ENCODE measurements at regions not wholly inside any gene's neighbourhood (a gene's known extent, or its start where the extent isn't known, plus 50 kb on each side); places are given as distances from the start of the nearest gene placed in this dataset.
"Not testable (repeated sequence)": the region's sequence is repeated elsewhere in the genome, so short reads cannot be mapped to it uniquely, and the experiment has no call there.

DNA sequence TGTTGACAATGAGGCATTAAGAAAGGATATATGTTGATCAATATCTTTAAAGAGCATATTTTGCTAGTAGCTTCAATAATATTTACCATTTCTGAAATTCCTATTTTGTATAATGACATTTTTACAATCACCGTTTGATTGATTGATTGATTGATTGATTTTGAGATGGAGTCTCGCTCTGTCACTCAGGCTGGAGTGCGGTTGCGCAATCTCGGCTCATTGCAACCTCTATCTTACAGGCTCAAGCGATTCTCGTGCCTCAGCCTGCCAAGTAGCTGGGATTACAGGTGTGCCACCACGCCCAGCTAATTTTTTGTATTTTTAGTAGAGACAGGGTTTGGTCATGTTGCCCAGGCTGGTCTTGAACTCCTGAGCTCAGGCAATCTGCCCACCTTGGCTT lies 150.9 kb upstream of the TEX13D start:
- in situ Hi-C loops (cut with MboI; ENCODE audit: low sequenced_read_pairs, unreplicated experiment); DNase-seq (ENCODE audit: low spot score): not testable (repeated sequence)

DNA sequence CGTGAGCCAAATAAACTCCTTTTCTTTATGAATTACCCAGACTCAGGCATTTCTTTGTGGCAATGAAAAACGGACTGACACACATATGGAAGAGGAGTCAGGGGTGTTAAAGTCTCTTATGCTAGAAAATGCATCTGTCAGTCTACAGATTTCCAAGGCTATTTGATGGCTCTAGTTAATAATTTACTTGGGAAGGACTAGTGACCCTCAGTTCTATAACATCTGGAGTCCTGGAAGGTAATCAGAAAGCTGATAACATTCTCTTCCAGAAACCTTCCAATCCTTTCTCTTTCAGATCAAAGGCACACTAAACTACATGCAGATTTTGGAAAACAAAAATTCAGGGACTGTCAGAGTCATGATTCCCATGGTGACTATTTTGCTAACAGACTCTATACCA lies 142.0 kb upstream of the TEX13D start:
- in situ Hi-C loops (cut with MboI; ENCODE audit: low sequenced_read_pairs, unreplicated experiment): no loop called here
- no peak for TF ChIP-seq CTCF (IDR thresholded peaks at IDR 0.05; ENCODE audit: borderline replicate concordance, control extremely low read depth, extremely low read depth, insufficient read depth, missing control alignments)
- no peak for DNase-seq (ENCODE audit: low spot score)

DNA sequence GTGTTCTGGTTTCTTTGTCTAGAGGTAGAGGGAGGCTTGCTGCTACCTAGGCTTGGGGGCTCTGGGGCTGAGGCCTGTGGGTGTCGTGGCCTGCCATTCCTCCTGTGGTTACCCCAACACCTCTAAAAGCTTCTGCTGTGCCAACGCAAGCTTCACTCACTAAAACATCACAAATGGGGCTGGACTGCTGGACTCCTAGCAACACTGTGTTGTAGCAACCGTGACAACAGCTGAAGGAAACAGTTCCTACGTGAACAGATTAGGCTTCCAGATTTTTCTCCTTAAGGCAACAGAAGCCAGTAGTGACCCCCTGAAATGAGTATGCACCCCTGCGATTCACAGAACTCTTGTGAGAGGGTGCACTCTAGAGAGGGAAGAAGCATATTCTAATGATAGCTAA lies 138.3 kb upstream of the TEX13D start:
- no peak for DNase-seq (ENCODE audit: low spot score)

GRCh38 chrX:124194901-124195300 lies 137.6 kb upstream of the TEX13D start:
- TF ChIP-seq CTCF (IDR thresholded peaks at IDR 0.05; ENCODE audit: borderline replicate concordance, control extremely low read depth, extremely low read depth, insufficient read depth, missing control alignments): no peak
- in situ Hi-C loops (cut with MboI; ENCODE audit: low sequenced_read_pairs, unreplicated experiment): no loop called here
- DNase-seq (ENCODE audit: low spot score): no peak

More for the DNA sequence above, 138.3 kb upstream of the TEX13D start:
- TF ChIP-seq CTCF (IDR thresholded peaks at IDR 0.05; ENCODE audit: borderline replicate concordance, control extremely low read depth, extremely low read depth, insufficient read depth, missing control alignments): no peak
- in situ Hi-C loops (cut with MboI; ENCODE audit: low sequenced_read_pairs, unreplicated experiment): no loop called here

DNA sequence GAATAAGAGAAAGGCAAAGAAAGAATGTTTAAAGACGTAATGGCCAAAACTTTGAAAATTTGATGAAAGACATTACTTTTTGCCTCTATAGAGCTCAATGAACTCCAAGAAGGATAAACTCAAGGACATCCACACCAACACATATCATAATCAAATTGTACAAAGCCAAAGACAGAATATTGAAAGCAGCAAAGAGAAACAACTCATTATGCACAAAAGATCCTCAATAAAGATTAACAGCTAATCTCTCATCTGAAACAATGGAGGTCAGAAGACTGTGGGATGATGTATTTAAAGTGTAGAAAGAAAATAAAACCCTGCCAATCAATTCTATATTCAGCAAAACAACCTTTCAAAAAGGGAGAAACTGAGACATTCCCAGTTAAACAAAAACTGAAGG lies 129.1 kb upstream of the TEX13D start:
- no peak for DNase-seq (ENCODE audit: low spot score)
- in situ Hi-C loops (cut with MboI; ENCODE audit: low sequenced_read_pairs, unreplicated experiment): no loop called here
- TF ChIP-seq CTCF (IDR thresholded peaks at IDR 0.05; ENCODE audit: borderline replicate concordance, control extremely low read depth, extremely low read depth, insufficient read depth, missing control alignments): no peak

- DNase-seq (ENCODE audit: low spot score): no peak
- no peak for TF ChIP-seq CTCF (IDR thresholded peaks at IDR 0.05; ENCODE audit: borderline replicate concordance, control extremely low read depth, extremely low read depth, insufficient read depth, missing control alignments)
- in situ Hi-C loops (cut with MboI; ENCODE audit: low sequenced_read_pairs, unreplicated experiment): no loop called here
Observed at GRCh38 chrX:124208660-124209059, 123.8 kb upstream of the TEX13D start.

- TF ChIP-seq CTCF (IDR thresholded peaks at IDR 0.05; ENCODE audit: borderline replicate concordance, control extremely low read depth, extremely low read depth, insufficient read depth, missing control alignments): no peak
- DNase-seq (ENCODE audit: low spot score): no peak
- in situ Hi-C loops (cut with MboI; ENCODE audit: low sequenced_read_pairs, unreplicated experiment): no loop called here
Observed at GRCh38 chrX:124209792-124210576, 122.5 kb upstream of the TEX13D start.
